ENCODE measurements at regions not wholly inside any gene's neighbourhood (a gene's known extent, or its start where the extent isn't known, plus 50 kb on each side); places are given as distances from the start of the nearest gene placed in this dataset.

DNA sequence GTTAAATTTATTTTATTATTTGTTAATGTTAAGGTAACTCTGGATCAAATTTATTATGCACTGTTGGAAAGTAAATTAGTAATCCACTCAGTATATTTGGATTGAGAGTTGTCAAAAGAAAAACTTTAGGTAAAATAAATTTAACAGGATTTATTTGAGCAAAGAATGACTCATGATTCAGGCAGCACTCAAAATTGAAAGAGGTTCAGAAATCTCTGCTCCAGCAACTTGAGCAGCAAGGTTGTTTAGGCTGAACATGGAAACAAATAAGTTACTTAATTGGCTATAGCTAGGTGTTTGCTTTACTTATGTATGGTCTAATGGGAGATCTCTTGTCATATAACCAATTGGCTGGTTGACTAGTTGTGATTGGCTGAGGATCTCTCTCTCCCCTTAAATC lies 296.2 kb upstream of the EDIL3 start:
- no peak for TF ChIP-seq CTCF (IDR thresholded peaks at IDR 0.05; ENCODE audit: insufficient read depth, missing control alignments)

DNA sequence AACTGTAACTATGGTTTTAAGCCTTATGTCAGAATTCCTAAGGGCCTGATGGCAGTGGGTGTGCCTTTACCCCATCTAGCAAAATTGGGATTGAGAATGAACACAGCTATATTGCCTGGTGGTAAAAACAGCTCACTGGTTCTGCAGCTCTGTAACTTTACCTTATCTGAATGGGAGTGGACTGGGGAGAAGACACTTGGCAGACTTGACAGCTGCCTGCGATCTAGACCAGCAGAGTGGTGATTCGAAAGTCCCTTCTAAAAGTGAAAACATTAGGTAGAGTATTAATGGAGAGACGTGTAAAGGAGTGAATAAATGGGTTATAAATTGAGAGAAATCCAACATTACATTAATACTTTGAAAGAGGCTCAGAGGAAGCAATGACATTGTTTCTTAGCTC lies 289.1 kb upstream of the EDIL3 start:
- no peak for FAIRE-seq
- TF ChIP-seq CTCF (IDR thresholded peaks at IDR 0.05; ENCODE audit: insufficient read depth, missing control alignments), result no peak

More for the DNA sequence above, 296.2 kb upstream of the EDIL3 start:
- no peak for DNase-seq (ENCODE audit: insufficient read length, low spot score)
- no peak for FAIRE-seq

GRCh38 chr5:84667576-84667975 lies 282.9 kb upstream of the EDIL3 start:
- FAIRE-seq, result no peak
- DNase-seq (ENCODE audit: insufficient read length, low spot score), result no peak
- no peak for TF ChIP-seq CTCF (IDR thresholded peaks at IDR 0.05; ENCODE audit: insufficient read depth, missing control alignments)

More for the DNA sequence above, 289.1 kb upstream of the EDIL3 start:
- no peak for DNase-seq (ENCODE audit: insufficient read length, low spot score)

DNA sequence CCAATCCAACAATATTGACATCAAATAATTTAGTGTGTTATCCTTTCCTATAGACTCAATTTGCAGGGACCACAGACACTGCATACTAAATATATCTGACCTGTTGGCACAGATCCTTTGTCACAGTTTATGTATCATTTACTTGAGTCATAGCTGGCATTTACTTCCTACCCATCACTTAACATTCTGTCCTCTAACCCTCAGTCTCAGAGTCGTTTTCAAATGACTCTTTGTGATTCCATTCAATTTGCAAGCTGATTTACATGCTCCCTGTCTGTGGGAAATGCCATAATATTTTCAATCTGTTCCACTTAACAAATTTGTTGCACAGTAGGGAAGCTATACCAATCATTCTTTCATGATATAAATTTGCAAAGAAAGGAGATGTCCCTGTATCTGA lies 265.7 kb upstream of the EDIL3 start:
- no peak for FAIRE-seq
- TF ChIP-seq CTCF (IDR thresholded peaks at IDR 0.05; ENCODE audit: insufficient read depth, missing control alignments), result no peak
- no peak for DNase-seq (ENCODE audit: insufficient read length, low spot score)

DNA sequence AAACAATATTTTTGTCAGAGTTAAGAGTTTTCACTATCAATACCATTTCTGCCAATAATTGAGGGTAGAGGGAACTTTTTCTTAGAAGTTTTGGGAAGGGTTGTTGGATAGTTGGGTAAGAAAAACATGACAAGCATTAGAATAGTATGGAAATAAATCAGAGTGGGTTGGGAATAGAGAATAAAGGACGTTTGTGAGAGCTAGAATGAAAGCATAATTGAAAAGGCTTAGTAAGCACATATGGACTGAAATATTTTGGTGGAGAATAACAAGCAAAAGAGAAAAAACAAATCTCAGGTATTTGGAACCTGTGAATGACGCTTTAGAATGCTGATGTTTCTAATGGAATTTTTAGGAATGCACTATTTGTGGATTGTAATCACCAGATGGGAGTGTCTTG lies 262.9 kb upstream of the EDIL3 start:
- FAIRE-seq (no peak), DNase-seq (ENCODE audit: insufficient read length, low spot score) (no peak)
- TF ChIP-seq CTCF (IDR thresholded peaks at IDR 0.05; ENCODE audit: insufficient read depth, missing control alignments), result no peak

GRCh38 chr5:84642795-84643194 lies 258.1 kb upstream of the EDIL3 start:
- TF ChIP-seq CTCF (IDR thresholded peaks at IDR 0.05; ENCODE audit: insufficient read depth, missing control alignments), result no peak
- DNase-seq (ENCODE audit: insufficient read length, low spot score), result no peak
- no peak for FAIRE-seq

DNA sequence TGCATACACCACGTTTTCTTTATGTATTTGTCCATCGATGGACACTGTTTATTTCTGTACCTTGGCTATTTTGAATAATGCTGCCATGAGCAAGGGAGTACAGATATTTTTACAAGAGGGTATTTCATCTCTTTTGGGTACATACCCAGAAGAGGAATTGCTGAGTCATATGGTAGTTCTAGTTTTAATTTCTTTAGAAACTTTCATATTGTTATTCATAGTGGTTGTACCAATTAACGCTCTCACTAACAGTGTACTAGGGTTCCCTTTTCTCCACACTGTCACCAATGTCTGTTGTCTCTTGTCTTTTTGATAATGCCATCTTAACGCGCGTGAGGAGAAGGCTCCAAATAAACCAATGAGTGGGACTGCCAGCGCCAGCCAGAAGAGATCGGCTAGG lies 257.6 kb upstream of the EDIL3 start:
- DNase-seq (ENCODE audit: insufficient read length, low spot score) (no peak), FAIRE-seq (no peak)
- no peak for TF ChIP-seq CTCF (IDR thresholded peaks at IDR 0.05; ENCODE audit: insufficient read depth, missing control alignments)
